Right cardiac atrium (tissue), 5 donors: ENCODE measurements at regions not wholly inside any gene's neighbourhood (a gene's known extent, or its start where the extent isn't known, plus 50 kb on each side); places are given as distances from the start of the nearest gene placed in this dataset.

Source experiments
- ATAC-seq, 2 donors: fragments of 200-7000 bp; cut with Tn5 transposase; one replicate each; pipeline versions ENCODE4 v1.8.0 to v1.9.1; 2020; ENCODE audit warnings: moderate library complexity in 2 of 2, mild to moderate bottlenecking in 1 of 2
- DNase-seq, 3 donors: peaks; one replicate each; pipeline ENCODE4 v3.0.0-alpha.2; 2020
- H3K27ac ChIP-seq: one replicate; pipeline ENCODE4 v1.5.1; 2013; ENCODE audit warnings: mild to moderate bottlenecking, low read length, control low read depth, moderate library complexity
- H3K27me3 ChIP-seq: one replicate; pipeline ENCODE4 v1.6.1; 2013; ENCODE audit not compliant: control insufficient read depth, insufficient read depth
- H3K4me1 ChIP-seq: one replicate; pipeline ENCODE4 v1.6.1; 2013; ENCODE audit warnings: low read length; ENCODE audit not compliant: control insufficient read depth, insufficient read depth
- H3K4me3 ChIP-seq: one replicate; pipeline ENCODE4 v1.5.1; 2013; ENCODE audit warnings: low read length, control low read depth
- H3K9me3 ChIP-seq: one replicate; pipeline ENCODE4 v1.6.1; 2013; ENCODE audit warnings: low read length; ENCODE audit not compliant: control insufficient read depth
- WGBS: extraction: QIAGEN DNeasy Blood & Tissue Kit; methylation state at CpG from one replicate; pipeline ENCODE4 v1.1.7; 2013; 5-methylcytosine and 5-hydroxymethylcytosine counted together
- intact Hi-C, 4 donors: fragments of 100-400 bp; cut with DNase I; formaldehyde crosslinking; loops; one replicate each; pipeline versions ENCODE4 v1.11.0 to v1.14.0; 2022 to 2023
- donor health status: healthy with polysubstance abuse.
- donor health status: DM: no; HTN: yes; CAD: no.
- donor health status: DM: no; HTN: no; CAD: no.
- donor health status: DM: no; HTN: yes; CAD: no; lungs with severe emphysema.
- donor health status: DM: yes; HTN: yes; CAD: no.

DNA sequence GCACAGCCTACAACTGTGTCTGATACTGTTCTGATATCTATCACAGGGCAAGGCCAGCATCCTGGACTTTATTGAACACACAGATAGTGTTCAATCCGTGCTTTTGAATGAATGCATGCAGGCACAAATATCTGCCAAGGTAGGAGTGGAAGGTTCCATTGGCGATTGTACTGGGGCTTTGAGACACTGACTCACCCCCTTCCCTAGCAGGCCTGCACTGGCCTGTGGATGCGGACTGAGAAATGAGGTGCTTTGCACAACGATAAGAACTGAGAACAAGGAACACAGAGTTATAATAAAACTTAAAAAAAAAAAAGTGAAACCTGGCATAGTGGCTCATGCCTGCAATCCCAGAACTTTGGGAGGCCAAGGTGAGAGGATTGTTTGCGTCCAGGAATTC is 62.4 kb upstream of the NGF start:
- Histone ChIP-seq H3K27me3 (no peaks in the 10 kb centered on the region), H3K9me3 (no peaks in the 10 kb centered on the region), H3K4me1 (peaks cover 3% of the 10 kb centered on the region), H3K27ac (no peak overlapping the region), H3K4me3 (no peak overlapping the region)
- ATAC-seq = no peak
- intact Hi-C loops = no loop called here
- WGBS = 92% methylated on average over 5 of the region's 5 CpGs
- DNase-seq = no peak

DNA sequence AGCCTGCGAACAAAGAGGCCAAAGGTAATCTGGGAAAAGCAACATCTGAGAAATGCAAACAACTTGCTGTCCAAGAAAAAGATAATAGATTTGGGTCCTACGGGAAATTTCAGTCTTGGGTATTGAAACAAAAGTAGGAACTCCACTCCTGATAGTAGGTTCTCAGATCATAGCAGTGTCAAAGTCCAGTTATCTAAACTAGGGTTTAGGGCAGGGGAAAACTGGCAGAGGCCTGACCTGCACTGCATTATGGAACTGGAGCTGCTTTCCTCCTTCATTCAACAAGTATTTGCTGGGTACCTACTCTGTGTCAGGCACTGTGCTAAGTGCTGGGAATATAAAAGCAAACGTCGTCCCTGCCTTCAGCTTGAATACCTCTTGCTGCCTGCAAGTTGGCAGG is 60.7 kb upstream of the NGF start:
- peak; percentile 34 to 79 for ATAC-seq
- no peaks in the 10 kb centered on the region for H3K9me3 ChIP-seq
- no peak overlapping the region for H3K27ac ChIP-seq
- no peak for DNase-seq
- intact Hi-C loops = no loop called here
- 55% methylated on average over 4 of the region's 4 CpGs for WGBS
- H3K27me3 ChIP-seq = no peaks in the 10 kb centered on the region
- no peak overlapping the region for H3K4me3 ChIP-seq
- H3K4me1 ChIP-seq = peaks cover 3% of the 10 kb centered on the region
